H1 (cell line): ENCODE measurements at regions not wholly inside any gene's neighbourhood (a gene's known extent, or its start where the extent isn't known, plus 50 kb on each side); places are given as distances from the start of the nearest gene placed in this dataset.
A peak's percentile ranks its signal among the peaks of the same experiment; 100 is the strongest.

Source experiments
- CTCF ChIA-PET: fragments of 300-600 bp; sonication (Branson Sonifier 250); formaldehyde crosslinking; loops from one replicate; lab custom pipeline; 2021; ENCODE audit not compliant: partially characterized antibody; lab: Charles Lee
- POLR2A ChIA-PET: fragments of 300-600 bp; sonication (Branson Sonifier 250); formaldehyde crosslinking; loops from one replicate; lab custom pipeline; 2021; ENCODE audit warnings: inconsistent platforms; ENCODE audit not compliant: partially characterized antibody; lab: Charles Lee
- DNase-seq, 2 experiments: peaks; one replicate each; pipeline versions ENCODE4 v3.0.0 to v3.0.0-alpha.2; 2010 to 2022; ENCODE audit warnings: low spot score in 2 of 2, low read depth in 1 of 2, mixed read lengths in 1 of 2
- FAIRE-seq: peaks from 2 replicates; lab custom pipeline; 2011; peaks lifted over from hg19 to GRCh38; lab: Jason Lieb, UNC
- H2AFZ ChIP-seq: 2 replicates; pipeline ENCODE4 v1.8.1; 2012; ENCODE audit warnings: low read length, inconsistent platforms
- H2AK5ac ChIP-seq: 2 replicates; pipeline ENCODE4 v1.6.1; 2013; ENCODE audit warnings: low read depth, low read length
- H2BK120ac ChIP-seq: replicated peaks from 2 replicates; pipeline ENCODE3; 2013; ENCODE audit warnings: low read depth, low read length, inconsistent platforms
- H2BK12ac ChIP-seq: 2 replicates; pipeline ENCODE4 v1.6.1; 2013; ENCODE audit warnings: low read depth, low read length
- H2BK15ac ChIP-seq: 2 replicates; pipeline ENCODE4 v1.6.1; 2013; ENCODE audit warnings: low read length
- H2BK20ac ChIP-seq: 2 replicates; pipeline ENCODE4 v1.6.1; 2013; ENCODE audit warnings: low read length
- H2BK5ac ChIP-seq: 2 replicates; pipeline ENCODE4 v1.6.1; 2013; ENCODE audit warnings: low read depth, low read length
- H3K14ac ChIP-seq: 2 replicates; pipeline ENCODE4 v1.6.1; 2013; ENCODE audit warnings: inconsistent platforms; ENCODE audit not compliant: insufficient read length
- H3K18ac ChIP-seq: 2 replicates; pipeline ENCODE4 v1.6.1; 2013; ENCODE audit warnings: low read length; ENCODE audit errors: extremely low read depth
- H3K23ac ChIP-seq: 2 replicates; pipeline ENCODE4 v1.6.1; 2013; ENCODE audit warnings: inconsistent platforms; ENCODE audit not compliant: insufficient read length
- H3K23me2 ChIP-seq: 2 replicates; pipeline ENCODE4 v1.6.1; 2013; ENCODE audit warnings: low read depth, low read length
- H3K27ac ChIP-seq: 2 replicates; pipeline ENCODE4 v1.6.1; 2011; ENCODE audit warnings: low read depth, low read length, inconsistent platforms
- H3K27me3 ChIP-seq, 4 experiments: replicated peaks in 1 of 4; 1 replicate in 1 of 4; 2 replicates in 3 of 4; pipeline versions ENCODE4 v1.6.1 to v1.8.1; 2011 to 2013; ENCODE audit warnings: low read length in 3 of 4, mild to moderate bottlenecking in 3 of 4, inconsistent platforms in 2 of 4, mixed read lengths in 2 of 4, moderate library complexity in 1 of 4; ENCODE audit not compliant: control insufficient read depth in 3 of 4, insufficient read depth in 3 of 4; ENCODE audit errors: extremely low read depth in 1 of 4
- H3K36me3 ChIP-seq, 4 experiments: 2 replicates each; pipeline versions ENCODE4 v1.6.1 to v1.8.1; 2011 to 2013; ENCODE audit warnings: mild to moderate bottlenecking in 4 of 4, low read length in 3 of 4, moderate library complexity in 2 of 4, control low read depth in 1 of 4, inconsistent platforms in 1 of 4; ENCODE audit not compliant: insufficient read depth in 4 of 4, control insufficient read depth in 2 of 4
- H3K4ac ChIP-seq: replicated peaks from 2 replicates; pipeline ENCODE3; 2013; ENCODE audit warnings: low read length, low read depth, mixed read lengths, inconsistent platforms; ENCODE audit not compliant: insufficient read length
- H3K4me1 ChIP-seq, 4 experiments: replicated peaks in 1 of 4; 1 replicate in 1 of 4; 2 replicates in 3 of 4; pipeline versions ENCODE4 v1.6.1 to v1.8.1; 2011 to 2013; ENCODE audit warnings: low read length in 3 of 4, inconsistent platforms in 2 of 4, mixed read lengths in 1 of 4; ENCODE audit not compliant: insufficient read depth in 4 of 4, control insufficient read depth in 3 of 4
- H3K4me2 ChIP-seq, 2 experiments: 2 replicates each; pipeline versions ENCODE4 v1.6.1 to v1.8.1; 2011 to 2013; ENCODE audit warnings: low read depth in 2 of 2, low read length in 2 of 2, control low read depth in 1 of 2, inconsistent platforms in 1 of 2, mild to moderate bottlenecking in 1 of 2; ENCODE audit not compliant: insufficient read depth in 1 of 2
- H3K4me3 ChIP-seq, 4 experiments: fragments of 200-600, 300-600 bp in 1 of 4; sonication (generic), shearing (Covaris generic), sonication (Bioruptor Twin) in 1 of 4; 2 replicates each; pipeline versions ENCODE4 v1.5.1 to v1.8.1; 2011 to 2016; ENCODE audit warnings: low read length in 4 of 4, low read depth in 3 of 4, control low read depth in 2 of 4, inconsistent platforms in 2 of 4, mild to moderate bottlenecking in 2 of 4, mixed read lengths in 1 of 4, moderate library complexity in 1 of 4; ENCODE audit not compliant: insufficient read depth in 2 of 4; ENCODE audit errors: extremely low read depth in 1 of 4
- H3K56ac ChIP-seq: replicated peaks from 2 replicates; pipeline ENCODE3; 2013; ENCODE audit warnings: low read depth, mild to moderate bottlenecking, mixed read lengths, low read length, inconsistent platforms; ENCODE audit not compliant: insufficient read length
- H3K79me1 ChIP-seq: 2 replicates; pipeline ENCODE4 v1.6.1; 2013; ENCODE audit warnings: low read depth, low read length, control low read depth
- H3K79me2 ChIP-seq, 2 experiments: 2 replicates each; pipeline versions ENCODE4 v1.6.1 to v1.8.1; 2012 to 2013; ENCODE audit warnings: low read length in 2 of 2, mild to moderate bottlenecking in 2 of 2, inconsistent platforms in 1 of 2; ENCODE audit not compliant: insufficient read depth in 2 of 2, control insufficient read depth in 1 of 2
- H3K9ac ChIP-seq, 4 experiments: replicated peaks in 1 of 4; 1 replicate in 1 of 4; 2 replicates in 3 of 4; pipeline versions ENCODE4 v1.6.1 to v1.8.1; 2011 to 2013; ENCODE audit warnings: low read depth in 3 of 4, low read length in 3 of 4, control low read depth in 2 of 4, mild to moderate bottlenecking in 2 of 4, moderate library complexity in 2 of 4, inconsistent platforms in 1 of 4; ENCODE audit errors: extremely low read depth in 1 of 4
- H3K9me3 ChIP-seq, 2 experiments: 2 replicates each; pipeline versions ENCODE4 v1.6.1 to v1.8.1; 2012 to 2013; ENCODE audit warnings: mild to moderate bottlenecking in 2 of 2, moderate library complexity in 2 of 2, control low read depth in 1 of 2, inconsistent platforms in 1 of 2, low read depth in 1 of 2, low read length in 1 of 2, mixed read lengths in 1 of 2; ENCODE audit not compliant: insufficient read depth in 2 of 2
- H4K20me1 ChIP-seq, 2 experiments: replicated peaks in 1 of 2; 2 replicates each; pipeline versions ENCODE3 to v1.8.1; 2011 to 2013; ENCODE audit warnings: inconsistent platforms in 2 of 2, low read length in 2 of 2, mild to moderate bottlenecking in 1 of 2; ENCODE audit not compliant: insufficient read depth in 2 of 2, control insufficient read depth in 1 of 2
- H4K5ac ChIP-seq: 2 replicates; pipeline ENCODE4 v1.6.1; 2013; ENCODE audit warnings: low read length, low read depth, mixed read lengths, inconsistent platforms; ENCODE audit not compliant: insufficient read length
- H4K8ac ChIP-seq: 2 replicates; pipeline ENCODE4 v1.8.0; 2013; ENCODE audit warnings: mild to moderate bottlenecking, moderate library complexity, low read length, inconsistent platforms; ENCODE audit not compliant: insufficient read depth; ENCODE audit errors: extremely low read depth
- H4K91ac ChIP-seq: replicated peaks from 2 replicates; pipeline ENCODE3; 2013; ENCODE audit warnings: low read length, mixed read lengths, inconsistent platforms; ENCODE audit not compliant: insufficient read length
- JUND ChIP-seq: IDR thresholded peaks from 2 replicates; pipeline ENCODE4 v1.6.1; 2011; ENCODE audit warnings: mild to moderate bottlenecking, improper control_type of control experiment, low read length
- PHF8 ChIP-seq: fragments of 200-600 bp; sonication (generic); conservative IDR thresholded peaks from 2 replicates; pipeline ENCODE4 v1.7.1; 2012; ENCODE audit warnings: low read depth, mild to moderate bottlenecking, inconsistent platforms, low read length, moderate library complexity
- SP4 ChIP-seq: IDR thresholded peaks from 2 replicates; pipeline ENCODE4 v1.6.1; 2012; ENCODE audit warnings: low read length, inconsistent platforms
- TAF7 ChIP-seq: optimal IDR thresholded peaks from 2 replicates; pipeline ENCODE3; 2011; ENCODE audit warnings: low read depth, mild to moderate bottlenecking, inconsistent platforms, low read length, moderate library complexity, borderline replicate concordance
- WGBS, 2 experiments: shearing (Covaris generic) in 1 of 2; methylation state at CpG; one replicate each; pipeline versions ENCODE4 v1.1.6 to v1.1.7; 2013 to 2015; ENCODE audit warnings: low lambda C conversion rate in 2 of 2, mixed read lengths in 2 of 2, inconsistent platforms in 1 of 2, low coverage in 1 of 2, missing lambda C conversion rate in 1 of 2; ENCODE audit not compliant: insufficient replicate concordance in 2 of 2, insufficient coverage in 1 of 2, insufficient read length in 1 of 2; ENCODE audit errors: extremely low coverage in 1 of 2, missing lambda C conversion rate in 1 of 2; 5-methylcytosine and 5-hydroxymethylcytosine counted together

GRCh38 chr16:80330150-80330549, 210.6 kb upstream of the DYNLRB2 start:
- CTCF ChIA-PET: interaction anchor here (3.1 kb wide), 1 partner anchor 11 kb away, joined by 14 read pairs; no protein-coding TSS in a partner anchor
- TF ChIP-seq SP4: no peak
- TF ChIP-seq PHF8: no peak
- no peak for TF ChIP-seq TAF7
- no peak for TF ChIP-seq JUND

More at GRCh38 chr16:80330150-80330549, 210.6 kb upstream of the DYNLRB2 start:
- FAIRE-seq: no peak
- H4K8ac ChIP-seq: no peak overlapping the region
- no peak overlapping the region for H2BK120ac ChIP-seq
- H3K9ac ChIP-seq: no peak overlapping the region
- H3K56ac ChIP-seq: no peak overlapping the region
- no peaks in the 10 kb centered on the region for H3K9me3 ChIP-seq
- H3K4ac ChIP-seq: no peak overlapping the region
- 85% methylated on average over 3 of the region's 3 CpGs; no CpG with 5 or more reads in 1 of the 2 experiments for WGBS, 2 experiments
- no peak overlapping the region for H3K23ac ChIP-seq
- no peaks in the 10 kb centered on the region for H3K36me3 ChIP-seq
- no peaks in the 10 kb centered on the region for H3K79me1 ChIP-seq
- no peak overlapping the region for H2AK5ac ChIP-seq
- no peak overlapping the region for H2AFZ ChIP-seq
- no peak overlapping the region for H2BK15ac ChIP-seq
- H3K79me2 ChIP-seq: no peaks in the 10 kb centered on the region
- no peaks in the 10 kb centered on the region for H3K23me2 ChIP-seq
- no peaks in the 10 kb centered on the region for H4K20me1 ChIP-seq
- H2BK5ac ChIP-seq: no peak overlapping the region
- no peak overlapping the region for H3K14ac ChIP-seq
- H3K18ac ChIP-seq: no peak overlapping the region
- no peak overlapping the region for H2BK20ac ChIP-seq
- H3K27ac ChIP-seq: no peak overlapping the region
- no peak overlapping the region for H3K4me3 ChIP-seq
- H2BK12ac ChIP-seq: no peak overlapping the region
- H4K91ac ChIP-seq: no peak overlapping the region
- no peak overlapping the region for H3K4me2 ChIP-seq
- DNase-seq: peak in 1 of 2 experiments; percentile 3
- no peak overlapping the region for H4K5ac ChIP-seq
- POLR2A ChIA-PET: interaction anchor here (0.7 kb wide), 1 partner anchor 719 kb away, joined by 3 read pairs; no protein-coding TSS in a partner anchor
- 0 out of 7 replicates have a peak, but pooled peaks cover 0 to 2% (median 0%) of the 10 kb centered on the region in 4 experiments for H3K27me3 ChIP-seq
- no peaks in the 10 kb centered on the region for H3K4me1 ChIP-seq
